ENCODE measurements at regions not wholly inside any gene's neighbourhood (a gene's known extent, or its start where the extent isn't known, plus 50 kb on each side); places are given as distances from the start of the nearest gene placed in this dataset.

- H3K27ac ChIP-seq (ENCODE audit: low read depth, low read length), result no peak overlapping the region
- H3K27me3 ChIP-seq (ENCODE audit: control insufficient read depth, low read length), result no peaks in the 10 kb centered on the region
- H3K79me2 ChIP-seq (ENCODE audit: control insufficient read depth, low read length), result no peaks in the 10 kb centered on the region
- no peaks in the 10 kb centered on the region for H4K20me1 ChIP-seq (ENCODE audit: control insufficient read depth, insufficient read depth, low read depth, low read length)
- H3K36me3 ChIP-seq (ENCODE audit: control insufficient read depth, low read length), result no peaks in the 10 kb centered on the region
- H3K4me2 ChIP-seq (ENCODE audit: low read length), result no peak overlapping the region
- no peak for TF ChIP-seq EZH2phosphoT487 (IDR thresholded peaks at IDR 0.05; ENCODE audit: borderline replicate concordance, low read length)
- no peak for TF ChIP-seq CTCF (IDR thresholded peaks at IDR 0.05; ENCODE audit: low read depth, low read length, poor library complexity, severe bottlenecking)
- H3K9me2 ChIP-seq (replicated peaks; ENCODE audit: control insufficient read depth, low read length), result no peaks in the 10 kb centered on the region
- no peaks in the 10 kb centered on the region for H3K4me1 ChIP-seq (ENCODE audit: control insufficient read depth, low read length)
- H3K4me3 ChIP-seq (ENCODE audit: low read length), result no peak overlapping the region
- no peaks in the 10 kb centered on the region for H3F3A ChIP-seq (ENCODE audit: control insufficient read depth, insufficient read depth)
- no peaks in the 10 kb centered on the region for H3K9me3 ChIP-seq (ENCODE audit: control insufficient read depth, insufficient read depth, low read length)
These were observed 845.9 kb downstream of the TYW1 start for GRCh38 chr7:67842571-67842970.

DNA sequence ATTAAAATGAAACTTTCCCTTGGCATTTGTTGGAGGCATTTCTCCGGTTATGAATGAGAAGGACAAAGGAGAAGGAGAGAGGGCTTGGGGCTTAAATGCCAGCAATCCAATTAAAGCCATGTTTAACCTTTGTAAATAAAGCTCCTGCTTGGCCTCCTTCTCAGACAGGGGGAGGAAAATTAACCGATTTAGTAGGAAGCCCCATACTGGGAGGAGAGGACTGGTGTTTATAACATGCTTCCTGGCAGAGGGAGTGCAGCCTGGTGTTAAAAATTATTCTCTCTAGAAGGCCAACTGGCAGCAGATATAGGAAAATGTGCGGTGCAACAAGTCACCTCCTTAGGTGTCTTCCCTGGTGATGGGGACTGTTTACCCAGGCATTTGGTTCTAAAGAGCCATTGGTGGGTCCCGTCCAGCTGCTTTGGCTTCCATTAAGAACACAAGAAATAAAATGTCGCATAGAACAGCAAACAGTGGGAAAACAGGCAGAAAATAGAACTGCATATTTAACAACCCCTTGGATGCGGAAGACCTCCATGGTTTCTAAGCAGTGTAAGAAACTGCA lies 846.5 kb downstream of the TYW1 start:
- H3K9me3 ChIP-seq (ENCODE audit: control insufficient read depth, insufficient read depth, low read length), result no peaks in the 10 kb centered on the region
- H3K79me2 ChIP-seq (ENCODE audit: control insufficient read depth, low read length), result no peaks in the 10 kb centered on the region
- TF ChIP-seq CTCF (IDR thresholded peaks at IDR 0.05; ENCODE audit: low read depth, low read length, poor library complexity, severe bottlenecking) (no peak), EZH2phosphoT487 (IDR thresholded peaks at IDR 0.05; ENCODE audit: borderline replicate concordance, low read length) (no peak)
- no peaks in the 10 kb centered on the region for H3K9me2 ChIP-seq (replicated peaks; ENCODE audit: control insufficient read depth, low read length)
- H3K4me2 ChIP-seq (ENCODE audit: low read length), result no peak overlapping the region
- H3K27ac ChIP-seq (ENCODE audit: low read depth, low read length), result no peak overlapping the region
- H3K27me3 ChIP-seq (ENCODE audit: control insufficient read depth, low read length), result no peaks in the 10 kb centered on the region
- no peak overlapping the region for H3K4me3 ChIP-seq (ENCODE audit: low read length)
- no peaks in the 10 kb centered on the region for H3K4me1 ChIP-seq (ENCODE audit: control insufficient read depth, low read length)
- H3K36me3 ChIP-seq (ENCODE audit: control insufficient read depth, low read length), result no peaks in the 10 kb centered on the region
- no peaks in the 10 kb centered on the region for H4K20me1 ChIP-seq (ENCODE audit: control insufficient read depth, insufficient read depth, low read depth, low read length)
- H3F3A ChIP-seq (ENCODE audit: control insufficient read depth, insufficient read depth), result no peaks in the 10 kb centered on the region

DNA sequence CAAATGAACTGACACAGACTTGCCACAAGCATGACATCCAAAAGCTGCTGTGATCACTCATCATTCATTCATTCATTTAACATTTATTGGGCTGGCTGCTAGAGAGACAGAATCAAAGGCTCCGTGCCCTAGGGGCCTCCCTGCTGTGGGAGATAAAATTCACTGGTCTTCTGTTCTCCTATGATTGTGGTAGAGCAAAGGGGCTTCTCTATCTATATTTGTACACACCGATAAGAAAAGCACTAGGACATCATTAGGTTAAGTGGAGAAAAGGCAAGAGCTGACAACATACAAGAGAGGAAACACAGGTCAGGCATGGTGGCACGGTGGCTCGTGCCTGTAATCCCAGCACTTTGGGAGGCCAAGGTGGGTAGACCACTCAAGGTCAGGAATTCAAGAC lies 847.0 kb downstream of the TYW1 start:
- H3F3A ChIP-seq (ENCODE audit: control insufficient read depth, insufficient read depth), result no peaks in the 10 kb centered on the region
- H3K4me1 ChIP-seq (ENCODE audit: control insufficient read depth, low read length), result no peaks in the 10 kb centered on the region
- H3K9me3 ChIP-seq (ENCODE audit: control insufficient read depth, insufficient read depth, low read length), result no peaks in the 10 kb centered on the region

More for the DNA sequence above, 847.0 kb downstream of the TYW1 start:
- H3K36me3 ChIP-seq (ENCODE audit: control insufficient read depth, low read length), result no peaks in the 10 kb centered on the region
- H3K27me3 ChIP-seq (ENCODE audit: control insufficient read depth, low read length), result no peaks in the 10 kb centered on the region
- no peaks in the 10 kb centered on the region for H3K79me2 ChIP-seq (ENCODE audit: control insufficient read depth, low read length)
- H3K4me3 ChIP-seq (ENCODE audit: low read length), result no peak overlapping the region
- no peaks in the 10 kb centered on the region for H4K20me1 ChIP-seq (ENCODE audit: control insufficient read depth, insufficient read depth, low read depth, low read length)
- H3K27ac ChIP-seq (ENCODE audit: low read depth, low read length), result no peak overlapping the region
- H3K9me2 ChIP-seq (replicated peaks; ENCODE audit: control insufficient read depth, low read length), result no peaks in the 10 kb centered on the region
- H3K4me2 ChIP-seq (ENCODE audit: low read length), result no peak overlapping the region
- no peak for TF ChIP-seq CTCF (IDR thresholded peaks at IDR 0.05; ENCODE audit: low read depth, low read length, poor library complexity, severe bottlenecking)
- no peak for TF ChIP-seq EZH2phosphoT487 (IDR thresholded peaks at IDR 0.05; ENCODE audit: borderline replicate concordance, low read length)

Data from DOHH2 (cell line).